ENCODE measurements at regions not wholly inside any gene's neighbourhood (a gene's known extent, or its start where the extent isn't known, plus 50 kb on each side); places are given as distances from the start of the nearest gene placed in this dataset.

DNA sequence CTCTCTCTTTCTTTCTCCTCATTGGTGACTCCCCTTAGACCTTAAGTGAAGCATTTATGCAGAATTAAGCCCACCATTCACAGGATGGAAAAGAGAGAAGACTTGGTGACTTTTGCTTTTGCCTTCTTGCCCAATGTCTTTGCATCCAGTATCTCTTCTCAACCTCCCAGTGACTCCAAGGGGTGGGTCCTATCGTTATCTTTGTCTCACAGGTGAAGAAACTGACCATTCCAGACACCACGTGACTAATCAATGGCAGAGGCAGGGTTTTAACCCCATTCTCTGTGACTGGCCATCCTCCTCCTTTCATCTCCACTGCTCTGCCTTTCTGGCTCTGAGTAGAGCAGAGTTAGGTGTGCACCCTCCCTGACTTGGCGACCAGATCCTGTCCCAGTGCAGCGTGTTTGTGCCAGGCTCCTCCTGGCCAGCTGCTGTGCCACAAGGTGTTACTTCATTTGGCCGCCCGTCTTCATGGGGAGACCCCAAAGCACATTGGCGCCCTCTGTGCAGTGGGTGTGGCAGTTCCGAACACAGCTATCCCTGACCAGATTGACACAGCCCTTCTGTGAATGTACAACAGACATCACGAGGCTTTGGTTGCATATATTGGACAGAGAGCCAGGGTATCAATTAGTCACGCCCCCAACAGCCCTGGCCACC, 501.3 kb downstream of the CD83 start:
- CTCF ChIA-PET = no interaction called here
- no TSS peak for BruUV-seq (replicated peaks)

DNA sequence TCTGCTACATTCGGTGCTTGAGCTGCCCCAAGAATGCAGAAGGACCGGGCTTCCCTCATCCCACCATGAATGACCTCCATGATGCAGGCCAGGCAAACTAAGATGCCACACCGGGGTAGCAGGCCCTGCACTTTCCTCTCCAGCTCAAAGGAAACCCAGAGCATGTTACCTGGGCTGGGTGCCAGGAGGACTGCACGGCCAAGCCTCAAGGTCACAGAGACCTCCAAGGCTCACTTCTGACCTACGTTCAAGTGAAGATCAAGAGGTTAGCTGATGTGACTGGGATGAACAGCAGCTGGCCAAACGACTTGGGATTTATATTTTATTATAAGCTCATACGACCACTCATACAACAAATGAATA, 501.8 kb downstream of the CD83 start:
- Histone ChIP-seq H3K4me1 (ENCODE audit: control insufficient read depth, insufficient read depth, low read length) (no peaks in the 10 kb centered on the region), H3K27ac (ENCODE audit: low read length) (no peak overlapping the region), H3K9me3 (ENCODE audit: control insufficient read depth, insufficient read depth, low read depth, low read length) (no peaks in the 10 kb centered on the region), H3K36me3 (ENCODE audit: control insufficient read depth, insufficient read depth, low read length) (no peaks in the 10 kb centered on the region), H3K27me3 (ENCODE audit: control insufficient read depth, insufficient read depth, low read length) (no peaks in the 10 kb centered on the region; the same call in 1 of the 2 replicates), H3K4me3 (ENCODE audit: low read depth in 2 of 2, low read length in 2 of 2) (no peak overlapping the region)
- DNase-seq (ENCODE audit: low read depth, low spot score) (no peak), ATAC-seq (no peak)
- BruUV-seq (replicated peaks) = no TSS peak
- in situ Hi-C loops (cut with HindIII; ENCODE audit: low pct_unique_long_range_greater_than_20kb, low sequenced_read_pairs) (no loop called here), intact Hi-C loops (cut with micrococcal nuclease; ENCODE audit: unreplicated experiment) (no loop called here)
- CTCF ChIA-PET = no interaction called here
- TF ChIP-seq TCF7L2 (IDR thresholded peaks at IDR 0.05; ENCODE audit: low read depth, low read length) (no peak), POLR2AphosphoS5 (IDR thresholded peaks at IDR 0.05; ENCODE audit: low read depth, low read length) (no peak), SIN3A (IDR thresholded peaks at IDR 0.05; ENCODE audit: borderline replicate concordance, insufficient read depth, low read depth, low read length) (no peak)
- TF ChIP-seq, protein P1, sequence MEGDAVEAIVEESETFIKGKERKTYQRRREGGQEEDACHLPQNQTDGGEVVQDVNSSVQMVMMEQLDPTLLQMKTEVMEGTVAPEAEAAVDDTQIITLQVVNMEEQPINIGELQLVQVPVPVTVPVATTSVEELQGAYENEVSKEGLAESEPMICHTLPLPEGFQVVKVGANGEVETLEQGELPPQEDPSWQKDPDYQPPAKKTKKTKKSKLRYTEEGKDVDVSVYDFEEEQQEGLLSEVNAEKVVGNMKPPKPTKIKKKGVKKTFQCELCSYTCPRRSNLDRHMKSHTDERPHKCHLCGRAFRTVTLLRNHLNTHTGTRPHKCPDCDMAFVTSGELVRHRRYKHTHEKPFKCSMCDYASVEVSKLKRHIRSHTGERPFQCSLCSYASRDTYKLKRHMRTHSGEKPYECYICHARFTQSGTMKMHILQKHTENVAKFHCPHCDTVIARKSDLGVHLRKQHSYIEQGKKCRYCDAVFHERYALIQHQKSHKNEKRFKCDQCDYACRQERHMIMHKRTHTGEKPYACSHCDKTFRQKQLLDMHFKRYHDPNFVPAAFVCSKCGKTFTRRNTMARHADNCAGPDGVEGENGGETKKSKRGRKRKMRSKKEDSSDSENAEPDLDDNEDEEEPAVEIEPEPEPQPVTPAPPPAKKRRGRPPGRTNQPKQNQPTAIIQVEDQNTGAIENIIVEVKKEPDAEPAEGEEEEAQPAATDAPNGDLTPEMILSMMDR (IDR thresholded peaks at IDR 0.05) = no peak
- TF ChIP-seq, protein P2, sequence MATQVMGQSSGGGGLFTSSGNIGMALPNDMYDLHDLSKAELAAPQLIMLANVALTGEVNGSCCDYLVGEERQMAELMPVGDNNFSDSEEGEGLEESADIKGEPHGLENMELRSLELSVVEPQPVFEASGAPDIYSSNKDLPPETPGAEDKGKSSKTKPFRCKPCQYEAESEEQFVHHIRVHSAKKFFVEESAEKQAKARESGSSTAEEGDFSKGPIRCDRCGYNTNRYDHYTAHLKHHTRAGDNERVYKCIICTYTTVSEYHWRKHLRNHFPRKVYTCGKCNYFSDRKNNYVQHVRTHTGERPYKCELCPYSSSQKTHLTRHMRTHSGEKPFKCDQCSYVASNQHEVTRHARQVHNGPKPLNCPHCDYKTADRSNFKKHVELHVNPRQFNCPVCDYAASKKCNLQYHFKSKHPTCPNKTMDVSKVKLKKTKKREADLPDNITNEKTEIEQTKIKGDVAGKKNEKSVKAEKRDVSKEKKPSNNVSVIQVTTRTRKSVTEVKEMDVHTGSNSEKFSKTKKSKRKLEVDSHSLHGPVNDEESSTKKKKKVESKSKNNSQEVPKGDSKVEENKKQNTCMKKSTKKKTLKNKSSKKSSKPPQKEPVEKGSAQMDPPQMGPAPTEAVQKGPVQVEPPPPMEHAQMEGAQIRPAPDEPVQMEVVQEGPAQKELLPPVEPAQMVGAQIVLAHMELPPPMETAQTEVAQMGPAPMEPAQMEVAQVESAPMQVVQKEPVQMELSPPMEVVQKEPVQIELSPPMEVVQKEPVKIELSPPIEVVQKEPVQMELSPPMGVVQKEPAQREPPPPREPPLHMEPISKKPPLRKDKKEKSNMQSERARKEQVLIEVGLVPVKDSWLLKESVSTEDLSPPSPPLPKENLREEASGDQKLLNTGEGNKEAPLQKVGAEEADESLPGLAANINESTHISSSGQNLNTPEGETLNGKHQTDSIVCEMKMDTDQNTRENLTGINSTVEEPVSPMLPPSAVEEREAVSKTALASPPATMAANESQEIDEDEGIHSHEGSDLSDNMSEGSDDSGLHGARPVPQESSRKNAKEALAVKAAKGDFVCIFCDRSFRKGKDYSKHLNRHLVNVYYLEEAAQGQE (IDR thresholded peaks at IDR 0.05; ENCODE audit: insufficient read depth in 1 of 2, low read depth in 2 of 2, low read length in 1 of 2) = no peak
- POLR2A ChIA-PET = no interaction called here

More for the DNA sequence above, 501.3 kb downstream of the CD83 start:
- POLR2A ChIA-PET = no interaction called here
- H3K27ac ChIP-seq (ENCODE audit: low read length) = no peak overlapping the region
- in situ Hi-C loops (cut with HindIII; ENCODE audit: low pct_unique_long_range_greater_than_20kb, low sequenced_read_pairs) = no loop called here
- H3K36me3 ChIP-seq (ENCODE audit: control insufficient read depth, insufficient read depth, low read length) = no peaks in the 10 kb centered on the region
- ATAC-seq (no peak), DNase-seq (ENCODE audit: low read depth, low spot score) (no peak)
- H3K4me3 ChIP-seq (ENCODE audit: low read depth in 2 of 2, low read length in 2 of 2) = no peak overlapping the region
- intact Hi-C loops (cut with micrococcal nuclease; ENCODE audit: unreplicated experiment) = no loop called here
- no peaks in the 10 kb centered on the region for H3K9me3 ChIP-seq (ENCODE audit: control insufficient read depth, insufficient read depth, low read depth, low read length)
- no peaks in the 10 kb centered on the region; the same call in 1 of the 2 replicates for H3K27me3 ChIP-seq (ENCODE audit: control insufficient read depth, insufficient read depth, low read length)
- H3K4me1 ChIP-seq (ENCODE audit: control insufficient read depth, insufficient read depth, low read length) = no peaks in the 10 kb centered on the region
- TF ChIP-seq, protein P1 (IDR thresholded peaks at IDR 0.05) = no peak
- TF ChIP-seq SIN3A (IDR thresholded peaks at IDR 0.05; ENCODE audit: borderline replicate concordance, insufficient read depth, low read depth, low read length) (no peak), TCF7L2 (IDR thresholded peaks at IDR 0.05; ENCODE audit: low read depth, low read length) (no peak), POLR2AphosphoS5 (IDR thresholded peaks at IDR 0.05; ENCODE audit: low read depth, low read length) (no peak)
- TF ChIP-seq, protein P2 (IDR thresholded peaks at IDR 0.05; ENCODE audit: insufficient read depth in 1 of 2, low read depth in 2 of 2, low read length in 1 of 2) = no peak
